EL (cell line): ENCODE measurements at regions not wholly inside any gene's neighbourhood (a gene's known extent, or its start where the extent isn't known, plus 50 kb on each side); places are given as distances from the start of the nearest gene placed in this dataset.

Experiments used
- DNase-seq: peaks from one replicate; pipeline ENCODE4 v3.0.0-alpha.2; 2016

- no peak for DNase-seq
Measured at GRCh38 chr11:71201936-71202597, 50.3 kb downstream of the SHANK2 start.

DNA sequence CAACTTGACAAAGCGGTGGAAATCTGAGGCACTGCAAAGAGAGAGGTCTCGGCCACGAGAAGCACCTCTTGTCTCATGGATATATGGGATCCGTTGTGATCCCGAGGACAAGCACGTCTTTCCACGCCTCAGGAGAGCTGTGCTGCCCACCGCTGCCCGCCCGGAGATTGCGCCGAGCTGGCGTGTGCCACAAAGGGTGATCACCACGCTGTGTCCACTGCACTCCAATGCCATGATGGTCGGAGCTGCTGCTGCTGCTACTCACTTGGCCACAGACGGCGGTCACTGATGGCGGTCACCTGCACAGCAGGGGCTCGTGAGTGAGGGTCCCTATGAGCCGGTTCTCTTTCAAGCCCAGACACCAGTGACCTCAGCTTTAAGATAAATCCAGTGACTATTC lies 51.1 kb downstream of the SHANK2 start:
- no peak for DNase-seq

GRCh38 chr11:71200761-71201160 lies 51.6 kb downstream of the SHANK2 start:
- DNase-seq = no peak

DNA sequence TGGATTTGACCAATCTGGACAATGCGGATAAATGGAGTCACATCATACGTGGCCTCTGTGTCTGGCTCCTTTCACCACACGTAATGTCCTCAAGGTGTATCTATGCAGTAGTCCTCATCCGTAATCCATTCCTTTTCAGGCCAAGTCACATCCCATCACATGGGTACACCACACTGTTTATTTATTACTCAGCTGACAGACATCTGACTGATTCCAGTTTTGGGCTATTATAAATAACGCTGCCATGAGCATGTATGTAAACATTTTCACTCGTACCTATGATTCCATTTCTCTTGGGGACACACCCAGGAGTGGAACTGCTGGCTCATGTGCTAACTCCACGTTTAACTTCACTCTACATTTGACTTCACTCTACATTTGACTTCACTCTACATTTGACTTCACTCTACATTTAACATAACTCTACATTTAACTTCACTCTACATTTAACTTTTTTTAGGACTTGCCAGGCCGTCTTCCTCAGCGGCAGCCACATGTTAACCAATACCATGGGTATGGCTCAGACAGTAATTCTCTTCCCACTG lies 52.1 kb downstream of the SHANK2 start:
- no peak for DNase-seq

DNA sequence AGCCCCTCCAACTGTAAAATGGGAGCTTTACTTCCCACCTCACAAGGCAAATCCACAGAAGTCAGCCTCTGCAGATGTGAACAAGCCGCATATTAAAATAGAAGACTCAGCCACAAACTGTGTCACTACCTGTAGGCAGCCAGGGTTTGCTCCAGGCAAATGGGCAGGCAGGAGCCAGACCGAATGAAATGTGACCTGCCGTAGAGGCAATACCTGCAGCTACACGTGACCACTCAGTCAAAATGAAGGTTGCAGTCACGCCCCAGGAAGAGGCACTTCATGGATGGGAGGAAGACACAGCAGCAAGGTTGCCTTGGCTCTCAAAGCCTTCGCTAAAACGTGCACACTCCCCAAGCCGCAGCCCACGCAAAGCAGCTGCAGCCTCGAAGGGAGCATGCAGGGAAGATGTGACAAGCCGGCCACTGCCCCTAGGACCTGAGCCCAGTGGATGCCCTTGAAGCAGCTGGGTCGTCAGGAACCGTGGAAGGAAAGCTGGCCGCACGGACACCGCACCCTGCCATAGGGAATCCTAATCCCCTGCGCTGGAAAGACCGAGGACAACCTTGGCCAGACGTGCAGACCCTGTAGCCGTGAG lies 53.1 kb downstream of the SHANK2 start:
- no peak for DNase-seq

DNA sequence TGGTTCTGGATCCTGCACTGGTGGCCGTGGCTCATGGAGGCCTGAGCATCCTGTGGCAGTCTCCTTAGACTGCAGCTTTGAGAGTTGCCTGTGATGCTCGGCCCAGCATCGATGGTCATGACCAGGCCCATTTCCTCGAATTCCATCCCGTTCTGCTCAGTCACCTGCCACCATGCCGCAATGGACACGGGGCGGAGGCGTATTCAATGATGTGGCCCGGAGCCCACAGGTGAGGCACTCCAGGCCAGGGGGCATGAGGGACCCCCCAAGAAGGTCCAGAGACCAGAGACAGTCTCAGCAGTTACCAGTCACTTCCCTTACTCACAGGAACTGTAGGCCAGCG lies 53.6 kb downstream of the SHANK2 start:
- no peak for DNase-seq

DNA sequence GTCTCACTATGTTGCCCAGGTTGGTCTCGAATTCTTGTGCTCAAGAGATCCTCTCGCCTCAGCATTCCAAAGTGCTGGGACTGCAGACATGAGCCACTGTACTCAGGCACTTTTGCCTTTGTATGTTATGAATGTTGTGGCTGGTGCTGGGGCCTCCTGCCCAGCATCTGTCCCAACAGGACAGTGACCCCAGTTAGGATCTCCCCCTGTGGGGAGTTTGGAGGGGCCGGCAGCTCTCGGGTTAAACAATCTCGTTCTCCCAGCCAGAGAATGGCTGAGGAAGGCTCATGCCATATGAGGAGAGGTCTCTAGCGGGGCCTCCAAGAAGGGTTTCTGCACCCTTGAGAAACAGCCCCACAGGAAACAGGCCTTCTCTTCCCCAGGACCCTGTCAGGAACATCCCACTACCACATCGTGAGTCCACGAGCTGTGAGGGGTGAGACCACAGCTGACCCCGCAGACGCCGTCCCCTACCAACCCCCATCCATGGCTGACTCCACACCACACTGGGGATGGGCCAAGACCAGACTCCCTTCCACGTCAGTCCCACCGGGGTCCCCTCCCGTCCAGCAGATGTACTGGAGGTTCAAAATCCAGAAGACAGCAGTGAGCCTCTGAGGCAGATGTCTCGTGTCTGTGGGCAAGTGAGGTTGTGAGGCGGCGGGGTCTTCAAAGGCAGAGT lies 54.1 kb downstream of the SHANK2 start:
- DNase-seq = no peak

DNA sequence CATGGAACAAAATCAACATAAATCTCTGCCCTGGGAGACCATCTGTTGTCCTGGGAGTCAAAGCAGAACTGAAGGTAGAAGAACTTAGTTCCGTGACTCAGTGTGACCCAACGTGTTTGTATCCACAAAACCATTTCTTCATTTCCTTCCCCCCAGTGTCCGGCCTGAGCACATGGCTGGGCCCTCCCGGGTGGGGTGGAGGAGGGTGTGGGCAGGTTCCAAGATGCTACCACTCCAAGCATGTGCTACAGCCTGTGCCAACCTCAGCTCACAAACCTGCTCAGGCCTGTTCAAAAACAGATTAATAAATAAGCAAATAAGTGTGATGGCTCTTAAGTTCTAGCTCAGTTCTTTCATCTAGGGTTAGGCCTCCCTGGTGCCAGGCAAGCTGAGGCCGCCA lies 55.3 kb downstream of the SHANK2 start:
- no peak for DNase-seq

DNA sequence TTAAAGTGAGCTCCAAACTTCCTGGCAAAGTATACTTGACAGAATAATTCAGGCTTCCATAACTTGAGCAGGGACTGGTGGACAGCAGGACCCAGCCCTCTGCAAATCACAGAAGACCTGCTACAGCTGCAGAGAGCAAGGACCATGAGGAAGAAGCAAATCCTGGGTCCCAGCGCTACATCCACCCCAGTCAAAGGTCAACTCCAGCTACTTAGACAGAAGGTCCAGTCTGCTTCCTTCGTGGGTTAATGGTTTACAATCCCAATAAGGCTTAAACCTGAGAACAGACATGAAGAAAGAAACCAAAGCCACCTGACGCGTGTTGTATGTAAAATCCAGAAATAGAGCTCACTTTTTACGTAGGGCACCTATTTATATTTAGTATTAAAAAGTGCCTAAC lies 57.7 kb downstream of the SHANK2 start:
- no peak for DNase-seq

GRCh38 chr11:71193431-71193830 lies 58.9 kb downstream of the SHANK2 start:
- no peak for DNase-seq

DNA sequence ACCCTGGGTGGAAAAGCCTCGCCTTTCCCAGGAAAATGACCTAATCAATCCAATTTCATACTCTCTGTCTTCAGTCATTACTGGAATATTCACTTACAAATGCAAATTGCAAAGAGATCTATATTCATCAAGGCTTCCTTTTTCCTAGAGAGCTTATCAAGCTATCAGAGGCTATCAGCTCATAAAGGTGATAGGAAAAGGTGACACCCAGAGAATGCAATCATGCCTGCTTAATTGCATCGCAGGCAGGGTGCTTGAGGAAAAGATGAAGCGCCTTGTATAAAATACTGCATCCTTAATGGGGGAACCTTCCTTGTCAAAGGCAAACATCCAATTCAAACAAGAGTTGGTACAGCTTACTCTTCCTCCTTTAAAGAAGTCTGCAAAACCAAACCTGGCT lies 59.7 kb downstream of the SHANK2 start:
- no peak for DNase-seq

GRCh38 chr11:71191201-71191600 lies 61.2 kb downstream of the SHANK2 start:
- DNase-seq = no peak

GRCh38 chr11:71190551-71190950 lies 61.8 kb downstream of the SHANK2 start:
- no peak for DNase-seq

GRCh38 chr11:71189768-71190315 lies 62.5 kb downstream of the SHANK2 start:
- DNase-seq = no peak

DNA sequence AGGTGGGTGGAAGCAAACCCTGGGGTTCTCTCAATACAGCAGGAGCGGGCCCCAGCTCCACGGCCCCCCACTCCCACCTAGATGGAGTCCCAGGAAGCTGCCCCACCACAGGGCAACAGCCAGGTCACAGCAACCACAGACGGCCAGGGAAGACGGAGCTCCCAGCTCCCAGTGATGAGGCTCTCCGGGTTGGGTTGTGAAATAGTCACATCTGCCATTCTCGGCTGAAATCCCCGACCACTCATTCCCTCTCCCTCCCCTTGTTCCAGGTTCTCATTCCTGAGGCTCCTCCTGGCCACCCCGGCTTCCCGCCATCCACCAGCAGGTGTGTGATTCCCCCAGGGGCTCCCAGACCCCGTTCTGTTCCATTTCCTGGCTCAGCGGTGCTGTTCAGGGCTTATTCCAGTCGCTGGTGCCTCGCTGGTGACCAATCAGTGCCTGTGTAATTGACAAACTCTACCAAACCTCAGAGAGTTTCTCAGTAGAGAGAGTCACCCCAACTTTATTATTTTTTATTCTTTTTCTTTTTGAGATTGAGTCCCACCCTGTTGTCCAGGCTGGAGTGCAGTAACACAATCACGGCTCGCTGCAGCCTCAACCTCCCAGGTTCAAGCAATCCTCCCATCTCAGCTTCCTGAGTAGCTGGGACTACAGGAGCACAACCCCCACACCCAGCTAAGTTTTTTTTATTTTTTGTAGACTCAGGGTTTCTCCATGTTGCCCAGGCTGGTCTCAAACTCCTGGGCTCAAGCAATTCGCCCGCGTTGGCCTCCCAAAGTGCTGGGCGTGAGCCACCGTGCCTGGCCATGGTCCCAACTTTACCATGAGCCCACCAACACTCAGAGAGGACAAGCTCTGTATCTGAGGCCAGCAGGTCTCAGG lies 63.2 kb downstream of the SHANK2 start:
- DNase-seq = no peak

GRCh38 chr11:71188073-71188472 lies 64.3 kb downstream of the SHANK2 start:
- no peak for DNase-seq

GRCh38 chr11:71186806-71187205 lies 65.6 kb downstream of the SHANK2 start:
- DNase-seq = no peak

GRCh38 chr11:71185411-71185810 lies 67.0 kb downstream of the SHANK2 start:
- no peak for DNase-seq

GRCh38 chr11:71184421-71185210 lies 67.8 kb downstream of the SHANK2 start:
- no peak for DNase-seq

DNA sequence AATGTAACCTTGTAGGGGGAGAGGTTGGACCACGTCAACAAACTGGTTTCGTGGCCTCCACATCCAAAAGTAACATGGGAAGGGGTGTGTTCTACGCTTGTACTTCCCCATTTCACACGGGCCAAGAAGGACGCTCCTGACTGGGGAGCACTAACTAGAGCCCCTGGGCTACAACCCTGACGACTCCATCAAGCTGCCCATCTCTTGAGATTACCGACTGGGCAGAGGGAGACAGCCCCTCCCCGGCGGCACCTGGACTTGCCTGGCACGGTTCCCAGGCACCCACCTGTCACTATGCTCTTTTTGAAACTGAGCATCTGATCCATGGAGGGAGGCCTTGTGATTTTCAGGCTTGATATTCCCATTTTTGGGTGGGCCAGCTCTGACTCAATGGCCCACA lies 68.5 kb downstream of the SHANK2 start:
- DNase-seq = no peak

DNA sequence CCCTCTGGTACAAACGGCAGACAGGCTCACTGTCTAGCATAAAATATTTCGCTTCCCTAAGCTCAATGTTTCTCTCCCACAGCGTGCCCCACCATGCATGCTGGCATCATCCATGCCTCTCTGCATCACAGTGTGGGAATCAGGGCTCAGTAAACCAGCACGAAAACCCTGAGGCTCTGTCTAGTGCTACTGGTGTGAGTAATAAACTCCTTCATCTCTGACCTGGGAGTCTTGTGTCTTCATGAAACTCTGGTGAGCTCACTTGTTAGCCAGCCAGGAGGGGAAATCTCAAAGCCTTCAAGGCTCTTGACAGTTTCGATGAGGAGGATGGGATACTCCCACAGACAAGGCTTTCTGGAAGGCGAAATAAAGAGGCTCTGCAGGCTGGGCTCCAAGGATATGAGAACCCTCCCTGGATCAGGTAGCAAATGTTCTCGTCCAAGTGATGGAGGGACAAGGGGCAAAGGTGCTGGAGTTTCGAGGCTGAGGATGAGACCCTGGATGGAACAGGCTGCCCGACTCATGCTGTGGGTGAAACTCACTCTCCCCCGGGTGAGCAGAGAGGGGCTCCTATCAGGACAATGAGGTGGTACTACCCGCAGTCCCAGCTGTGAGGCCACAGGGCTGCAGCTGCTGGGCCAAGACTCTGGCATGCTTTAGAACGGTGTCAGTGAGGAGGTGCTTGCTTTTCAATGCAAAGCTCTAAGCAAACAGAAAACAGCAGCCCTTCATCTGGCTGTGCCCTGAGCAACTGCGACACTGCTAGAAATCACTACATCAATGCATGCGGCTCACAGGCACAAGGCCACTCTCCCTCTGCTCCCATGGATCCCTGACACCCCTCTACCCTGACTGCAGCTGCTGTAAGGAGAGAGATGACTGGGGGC lies 69.3 kb downstream of the SHANK2 start:
- no peak for DNase-seq
